Endothelial cell of umbilical vein (primary cell): ENCODE measurements at regions not wholly inside any gene's neighbourhood (a gene's known extent, or its start where the extent isn't known, plus 50 kb on each side); places are given as distances from the start of the nearest gene placed in this dataset.

Experiments used
- BruUV-seq: library from RNA; stranded (reverse); fragments of 400-500 nt; replicated peaks from 2 replicates; lab custom pipeline; 2021; lab: Mats Ljungman, UMichigan
- CTCF ChIA-PET: fragments of 300-600, 350-600 bp; sonication (Branson Sonifier 250); formaldehyde crosslinking; loops from one replicate; lab custom pipeline; 2021; ENCODE audit warnings: antibody characterized with exemption, inconsistent platforms; lab: Charles Lee
- POLR2A ChIA-PET: fragments of 300-600, 350-600 bp; sonication (Branson Sonifier 250); formaldehyde crosslinking; loops from one replicate; lab custom pipeline; 2021; ENCODE audit warnings: antibody characterized with exemption, inconsistent platforms; lab: Charles Lee
- DNase-seq: peaks from one replicate; pipeline ENCODE4 v3.0.0-alpha.2; 2011; ENCODE audit warnings: low read depth, low spot score
- FAIRE-seq: peaks from 2 replicates; lab custom pipeline; 2011; peaks lifted over from hg19 to GRCh38; lab: Jason Lieb, UNC
- H2AFZ ChIP-seq: 2 replicates; pipeline ENCODE4 v1.6.0; 2012; ENCODE audit warnings: low read depth, low read length, control low read depth, inconsistent platforms
- H3K27ac ChIP-seq: 2 replicates; pipeline ENCODE4 v1.5.1; 2011; ENCODE audit warnings: low read depth, mild to moderate bottlenecking, control low read depth, low read length, moderate library complexity; ENCODE audit not compliant: insufficient read depth
- H3K27me3 ChIP-seq, 2 experiments: 2 replicates each; pipeline versions ENCODE4 v1.6.0 to v1.6.1; 2011; ENCODE audit warnings: low read length in 2 of 2, mixed read lengths in 1 of 2; ENCODE audit not compliant: control insufficient read depth in 2 of 2, insufficient read depth in 2 of 2
- H3K36me3 ChIP-seq, 2 experiments: 2 replicates in 1 of 2; 3 replicates in 1 of 2; pipeline ENCODE4 v1.5.1; 2011; ENCODE audit warnings: low read length in 2 of 2, mild to moderate bottlenecking in 1 of 2, moderate library complexity in 1 of 2; ENCODE audit not compliant: control insufficient read depth in 2 of 2, insufficient read depth in 2 of 2; ENCODE audit errors: extremely low read depth in 1 of 2
- H3K4me1 ChIP-seq: 3 replicates; pipeline ENCODE4 v1.5.1; 2011; ENCODE audit warnings: mild to moderate bottlenecking, low read length; ENCODE audit not compliant: control insufficient read depth, insufficient read depth; ENCODE audit errors: extremely low read depth
- H3K4me2 ChIP-seq: 2 replicates; pipeline ENCODE4 v1.6.1; 2011; ENCODE audit warnings: low read length, control low read depth, mixed read lengths; ENCODE audit not compliant: insufficient read depth
- H3K4me3 ChIP-seq, 3 experiments: fragments of 200-600 bp in 1 of 3; sonication (generic), shearing (Covaris generic) in 1 of 3; replicated peaks in 1 of 3; 2 replicates each; pipeline ENCODE4 v1.5.1; 2011 to 2016; ENCODE audit warnings: control low read depth in 3 of 3, low read length in 3 of 3, mild to moderate bottlenecking in 2 of 3, inconsistent platforms in 1 of 3, low read depth in 1 of 3, moderate library complexity in 1 of 3; ENCODE audit not compliant: insufficient read depth in 1 of 3
- H3K79me2 ChIP-seq: 2 replicates; pipeline ENCODE4 v1.6.0; 2012; ENCODE audit warnings: low read length, inconsistent platforms; ENCODE audit not compliant: control insufficient read depth, insufficient read depth
- H3K9ac ChIP-seq: replicated peaks from 2 replicates; pipeline ENCODE3; 2011; ENCODE audit warnings: low read length, control low read depth; ENCODE audit not compliant: insufficient read depth; ENCODE audit errors: extremely low read depth
- H3K9me1 ChIP-seq: replicated peaks from 3 replicates; pipeline ENCODE4 v1.6.0; 2011; ENCODE audit warnings: mild to moderate bottlenecking, low read length; ENCODE audit not compliant: control insufficient read depth, insufficient read depth; ENCODE audit errors: extremely low read depth
- H3K9me3 ChIP-seq: replicated peaks from 2 replicates; pipeline ENCODE4 v1.5.1; 2012; ENCODE audit warnings: low read length, inconsistent platforms; ENCODE audit not compliant: control insufficient read depth, insufficient read depth
- H4K20me1 ChIP-seq: replicated peaks from 2 replicates; pipeline ENCODE3; 2011; ENCODE audit warnings: mild to moderate bottlenecking, low read length; ENCODE audit not compliant: control insufficient read depth, insufficient read depth; ENCODE audit errors: extremely low read depth
- CTCF ChIP-seq, 2 donors: IDR thresholded peaks; 1 replicate in 1 of 2; 2 replicates in 1 of 2; pipeline ENCODE4 v1.5.1; 2011; ENCODE audit warnings: low read length in 2 of 2, mild to moderate bottlenecking in 2 of 2, moderate library complexity in 2 of 2, control low read depth in 1 of 2, inconsistent platforms in 1 of 2, low read depth in 1 of 2; ENCODE audit not compliant: insufficient read depth in 1 of 2; ENCODE audit errors: extremely low read depth in 1 of 2
- EZH2 ChIP-seq: IDR thresholded peaks from 2 replicates; pipeline ENCODE4 v1.6.1; 2012; ENCODE audit warnings: borderline replicate concordance, low read depth, mild to moderate bottlenecking, moderate library complexity, low read length, inconsistent platforms; ENCODE audit not compliant: severe bottlenecking
- FOS ChIP-seq: IDR thresholded peaks from 2 replicates; pipeline ENCODE4 v1.6.1; 2011; ENCODE audit warnings: mild to moderate bottlenecking, low read length, moderate library complexity, borderline replicate concordance; ENCODE audit not compliant: insufficient read depth
- GATA2 ChIP-seq: IDR thresholded peaks from 2 replicates; pipeline ENCODE4 v1.7.0; 2011; ENCODE audit warnings: low read depth, mild to moderate bottlenecking, moderate library complexity, mixed read lengths, low read length; ENCODE audit not compliant: insufficient read length, insufficient read depth
- JUN ChIP-seq: IDR thresholded peaks from 2 replicates; pipeline ENCODE4 v1.6.1; 2011; ENCODE audit warnings: borderline replicate concordance, low read depth; ENCODE audit not compliant: insufficient read length, insufficient read depth
- MAX ChIP-seq: IDR thresholded peaks from 2 replicates; pipeline ENCODE4 v1.6.1; 2011; ENCODE audit not compliant: insufficient read depth, insufficient read length
- MYC ChIP-seq: IDR thresholded peaks from one replicate; pipeline ENCODE4 v1.6.1; 2011; ENCODE audit warnings: mild to moderate bottlenecking, low read depth, low read length
- POLR2A ChIP-seq: IDR thresholded peaks from 2 replicates; pipeline ENCODE4 v1.6.1; 2012; ENCODE audit warnings: low read depth, mild to moderate bottlenecking, control low read depth, low read length
- POLR2AphosphoS5 ChIP-seq: IDR thresholded peaks from 2 replicates; pipeline ENCODE4 v1.6.1; 2012; ENCODE audit warnings: low read depth, mild to moderate bottlenecking, control low read depth, low read length, moderate library complexity; ENCODE audit not compliant: insufficient read depth
- dilution Hi-C: fragments of 300-500 bp; cut with MboI; formaldehyde crosslinking; loops from one replicate; pipeline ENCODE4 v1.15.0; 2019; ENCODE audit warnings: low sequenced_read_pairs; ENCODE audit not compliant: extremely low pct_ligation_motif_present
- intact Hi-C: fragments of 100-400 bp; cut with micrococcal nuclease; formaldehyde crosslinking; loops from one replicate; pipeline ENCODE4 v1.10.0; 2022

- Histone ChIP-seq H3K9me1 (no peaks in the 10 kb centered on the region), H3K9me3 (no peaks in the 10 kb centered on the region), H3K9ac (no peak overlapping the region), H3K4me3 (no peak overlapping the region), H3K36me3 (no peaks in the 10 kb centered on the region), H2AFZ (no peak overlapping the region), H3K4me2 (no peak overlapping the region), H3K79me2 (no peaks in the 10 kb centered on the region), H4K20me1 (no peaks in the 10 kb centered on the region), H3K27ac (no peak overlapping the region), H3K4me1 (no peaks in the 10 kb centered on the region), H3K27me3 (no peaks in the 10 kb centered on the region)
- ChIA-PET POLR2A (no interaction called here), CTCF (interaction anchor here (1.3 kb wide), 1 partner anchor 21 kb away, joined by 3 read pairs; no protein-coding TSS in a partner anchor)
- dilution Hi-C loops (no loop called here), intact Hi-C loops (no loop called here)
- no peak for TF ChIP-seq EZH2
- TF ChIP-seq POLR2A = no peak
- TF ChIP-seq GATA2 = no peak
- no peak for TF ChIP-seq MYC
- TF ChIP-seq POLR2AphosphoS5 = no peak
- no peak for TF ChIP-seq CTCF (IDR thresholded peaks at IDR 0.05; ENCODE audit: extremely low read depth in 1 of 2, insufficient read depth in 1 of 2, low read depth in 1 of 2, low read length in 2 of 2)
- TF ChIP-seq MAX = no peak
- no peak for TF ChIP-seq JUN
- no peak for TF ChIP-seq FOS
- DNase-seq (no peak), FAIRE-seq (no peak)
- BruUV-seq = no TSS peak
Observed at GRCh38 chrX:39709364-39709763, 388.4 kb downstream of the BCOR start.
